DMS153 treated with DMSO at 0.1 percent for 48 hours (cell line): ENCODE measurements at regions not wholly inside any gene's neighbourhood (a gene's known extent, or its start where the extent isn't known, plus 50 kb on each side); places are given as distances from the start of the nearest gene placed in this dataset.
"Not testable (repeated sequence)": the region's sequence is repeated elsewhere in the genome, so short reads cannot be mapped to it uniquely, and the experiment has no call there.

Experiments
- DNase-seq: peaks from one replicate; lab custom pipeline; 2025; ENCODE audit not compliant: unreplicated experiment; lab: John Stamatoyannopoulos, UW

DNA sequence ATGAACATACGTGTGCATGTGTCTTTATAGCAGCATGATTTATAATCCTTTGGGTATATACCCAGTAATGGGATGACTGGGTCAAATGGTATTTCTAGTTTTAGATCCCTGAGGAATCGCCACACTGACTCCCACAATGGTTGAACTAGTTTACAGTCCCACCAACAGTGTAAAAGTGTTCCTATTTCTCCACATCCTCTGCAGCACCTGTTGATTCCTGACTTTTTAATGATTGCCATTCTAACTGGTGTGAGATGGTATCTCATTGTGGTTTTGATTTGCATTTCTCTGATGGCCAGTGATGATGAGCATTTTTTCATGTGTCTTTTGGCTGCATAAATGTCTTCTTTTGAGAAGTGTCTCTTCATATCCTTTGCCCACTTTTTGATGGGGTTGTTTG, 493.0 kb upstream of the PIK3R1 start:
- not testable (repeated sequence) for DNase-seq

DNA sequence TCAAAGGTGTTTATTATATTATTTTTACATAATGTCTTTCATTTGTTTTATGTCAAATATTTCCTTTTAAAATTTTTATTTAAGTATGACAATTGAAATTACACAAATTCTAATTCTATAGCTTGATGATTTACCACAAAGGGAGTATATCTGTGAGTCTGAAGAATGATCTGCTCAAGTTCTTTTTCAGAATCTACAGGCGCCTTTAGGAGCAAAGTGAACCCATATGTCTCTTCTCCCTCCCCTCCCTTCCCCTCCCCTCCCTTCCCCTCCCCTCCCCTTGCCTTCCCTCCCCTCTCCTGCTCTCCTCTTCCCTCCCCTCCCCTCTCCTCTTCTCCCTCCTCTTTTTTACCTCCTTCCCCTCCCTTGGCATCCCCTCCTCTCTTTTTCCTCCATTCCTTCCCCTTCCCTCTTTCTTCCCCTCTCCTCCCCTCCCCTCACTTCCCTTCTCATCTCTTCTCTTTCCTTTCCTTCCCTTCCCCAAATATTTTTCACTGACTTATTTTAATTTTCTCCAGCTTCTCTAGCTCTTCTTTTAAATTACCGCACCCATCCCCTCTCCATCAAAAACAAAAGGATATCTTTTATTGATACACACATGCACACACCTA, 495.3 kb upstream of the PIK3R1 start:
- no peak for DNase-seq

DNA sequence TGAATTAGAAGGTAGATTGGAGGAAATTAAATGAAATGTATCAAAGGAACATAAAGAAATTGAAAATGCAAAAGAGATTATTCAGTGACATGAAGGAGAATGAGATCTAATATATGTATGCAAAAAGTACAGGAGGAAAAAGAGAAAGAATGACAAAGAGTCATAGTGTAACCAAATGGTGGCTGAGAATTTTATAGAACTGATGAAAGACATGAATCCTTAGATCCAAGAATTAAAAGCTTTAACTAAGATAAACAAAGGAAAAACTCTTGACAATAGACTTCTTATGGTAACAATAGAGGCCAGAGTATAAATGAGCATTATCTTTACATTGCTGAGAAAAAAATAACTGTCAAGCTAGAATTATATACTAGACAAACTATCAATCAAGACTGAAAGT, 505.4 kb upstream of the CD180 start:
- DNase-seq, result no peak

DNA sequence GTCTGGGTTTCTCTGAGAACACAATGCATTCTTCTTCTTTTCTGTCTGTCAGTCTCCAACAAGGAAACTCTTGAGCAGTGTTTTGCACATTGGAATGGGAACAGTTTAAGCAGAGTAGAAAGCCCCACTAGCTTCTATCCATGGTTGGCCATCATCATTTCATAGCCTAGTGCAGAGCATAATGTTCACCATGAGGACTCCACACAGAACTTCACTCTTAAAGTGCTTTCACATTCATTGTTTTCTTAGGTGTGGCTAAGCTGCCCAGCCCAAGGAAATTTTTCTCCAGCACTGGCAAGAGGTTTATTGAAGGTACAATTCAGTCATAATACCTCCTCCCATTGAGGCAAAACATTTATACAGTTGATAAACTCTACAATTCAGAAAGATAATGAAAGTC, 503.0 kb upstream of the CD180 start:
- DNase-seq, result no peak

DNA sequence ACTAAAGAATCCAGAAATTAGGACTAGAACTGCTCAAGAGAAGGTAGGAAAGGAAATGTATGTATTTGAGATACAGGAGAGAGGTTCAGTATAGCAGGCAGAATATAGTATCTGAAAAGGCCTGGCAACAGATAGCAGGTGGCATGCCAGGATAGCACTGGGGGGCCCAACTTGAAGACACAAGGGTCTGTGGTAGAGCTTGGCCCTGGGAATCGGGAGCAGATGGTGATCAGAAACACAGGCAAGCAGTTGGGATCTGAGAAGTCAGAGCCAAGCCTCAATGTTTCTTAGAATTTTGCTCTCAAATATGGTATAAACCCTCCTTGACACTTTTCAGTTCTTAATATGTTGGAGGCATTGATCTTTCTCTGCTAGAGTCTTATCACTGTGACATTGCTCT, 499.8 kb upstream of the CD180 start:
- DNase-seq, result no peak

DNA sequence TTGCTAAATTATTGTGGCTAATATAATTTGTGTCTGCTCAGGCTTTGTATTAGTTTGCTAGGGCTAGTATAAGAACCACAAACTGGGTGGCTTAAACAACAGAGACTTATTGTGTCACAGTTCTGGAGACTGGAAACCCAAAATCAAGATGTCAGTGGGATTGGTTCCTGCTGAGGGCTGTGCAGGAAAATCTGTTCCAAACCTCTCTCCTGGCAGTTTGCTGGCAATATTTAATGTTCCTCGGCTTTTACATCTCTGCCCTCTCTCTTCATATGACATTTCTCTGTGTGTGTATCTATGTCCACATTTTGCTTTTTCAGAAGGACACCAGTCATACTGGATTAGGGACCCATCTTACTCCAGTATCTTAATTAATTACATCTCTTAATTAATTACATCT, 498.8 kb upstream of the CD180 start:
- no peak for DNase-seq

DNA sequence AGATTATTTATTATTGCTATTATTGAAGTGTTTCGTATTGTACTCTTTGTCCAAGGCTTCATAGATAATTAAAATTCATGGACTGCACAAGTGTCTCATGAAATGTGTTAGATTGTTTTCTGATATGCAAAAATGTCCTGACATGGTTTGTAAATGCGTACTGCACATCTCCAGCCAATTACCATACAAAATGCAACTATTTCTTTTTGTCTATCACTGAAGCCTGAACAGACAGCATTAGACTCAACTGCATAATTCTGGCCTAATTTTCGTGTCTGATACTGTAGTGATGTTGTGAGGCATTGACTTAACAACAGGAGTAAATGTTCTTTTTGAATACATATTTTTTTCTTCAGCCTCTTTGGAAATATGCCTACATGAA, 498.2 kb upstream of the CD180 start:
- no peak for DNase-seq

DNA sequence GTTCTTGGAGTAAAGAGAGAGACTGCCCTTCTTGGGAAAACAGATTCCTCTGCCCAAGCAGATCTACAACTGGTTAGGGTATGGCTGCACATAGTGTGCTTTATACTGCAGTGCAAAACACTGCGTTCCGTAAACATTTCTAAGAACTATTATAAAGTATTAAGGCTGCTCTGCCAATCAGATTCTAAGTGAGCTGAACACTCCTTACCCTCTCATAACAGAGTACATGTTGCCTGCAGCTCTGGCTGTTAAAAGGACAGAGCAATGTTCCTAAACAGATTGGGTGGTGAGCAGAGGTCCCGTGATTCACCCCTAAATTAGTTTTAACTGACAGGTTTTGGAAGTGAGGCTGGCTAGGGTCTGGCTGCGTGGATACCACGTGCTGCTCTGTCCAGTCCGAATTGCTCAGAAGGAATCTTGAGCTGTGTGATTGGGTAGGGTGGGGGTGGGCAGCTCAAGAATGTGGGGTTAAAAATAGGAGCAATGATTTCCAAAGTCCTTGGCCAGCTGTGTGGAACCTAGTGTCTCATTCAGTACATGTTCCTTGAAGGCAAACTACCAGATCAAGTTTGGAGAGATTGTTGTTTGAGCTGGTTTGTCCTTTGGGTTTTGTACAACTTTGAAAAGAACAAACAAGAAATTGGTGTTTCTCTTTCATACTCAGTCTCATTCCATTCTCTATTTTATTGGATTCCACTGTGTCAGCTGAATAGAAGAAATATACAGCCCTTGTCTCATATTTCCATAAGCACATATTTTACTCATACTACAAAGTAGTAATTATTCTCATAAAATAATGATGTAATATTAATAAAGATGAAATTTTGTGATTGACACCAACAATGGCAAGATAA, 497.6 kb upstream of the CD180 start:
- no peak for DNase-seq

DNA sequence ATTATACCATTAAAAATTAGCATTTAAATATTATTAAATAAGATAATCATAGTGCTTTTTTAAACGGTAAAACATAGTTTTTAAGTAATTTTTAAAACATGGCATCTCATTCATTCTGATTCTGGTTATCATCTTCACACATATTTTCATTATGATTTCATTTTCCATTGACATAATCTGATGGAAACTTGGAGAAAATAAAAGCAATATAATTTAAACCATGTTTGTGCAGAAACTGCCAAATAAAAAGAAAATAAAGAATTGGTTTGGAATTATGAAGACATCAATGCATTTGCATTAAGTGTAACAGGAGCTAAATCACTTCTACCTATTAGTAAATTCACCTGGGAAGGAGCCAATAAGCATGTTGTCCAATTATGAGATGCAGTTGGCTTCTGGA, 490.1 kb upstream of the CD180 start:
- no peak for DNase-seq

DNA sequence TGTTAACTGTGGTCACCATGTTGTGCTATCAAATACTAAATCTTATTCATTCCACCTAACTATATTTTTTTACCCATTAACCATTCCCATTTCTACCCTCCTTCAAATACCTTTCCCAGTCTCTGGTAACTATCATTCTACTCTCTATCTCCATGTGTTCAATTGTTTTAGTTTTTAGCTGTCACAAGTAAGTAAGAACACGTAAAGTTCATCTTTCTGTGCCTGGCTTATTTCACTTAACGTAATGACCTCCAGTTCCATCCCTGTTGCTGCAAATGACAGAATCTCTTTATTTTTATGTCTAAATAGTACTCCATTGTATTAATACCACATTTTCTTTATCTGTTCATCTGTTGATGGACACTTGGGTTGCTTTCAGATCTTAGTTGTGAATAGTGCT, 485.1 kb upstream of the CD180 start:
- DNase-seq, result no peak

DNA sequence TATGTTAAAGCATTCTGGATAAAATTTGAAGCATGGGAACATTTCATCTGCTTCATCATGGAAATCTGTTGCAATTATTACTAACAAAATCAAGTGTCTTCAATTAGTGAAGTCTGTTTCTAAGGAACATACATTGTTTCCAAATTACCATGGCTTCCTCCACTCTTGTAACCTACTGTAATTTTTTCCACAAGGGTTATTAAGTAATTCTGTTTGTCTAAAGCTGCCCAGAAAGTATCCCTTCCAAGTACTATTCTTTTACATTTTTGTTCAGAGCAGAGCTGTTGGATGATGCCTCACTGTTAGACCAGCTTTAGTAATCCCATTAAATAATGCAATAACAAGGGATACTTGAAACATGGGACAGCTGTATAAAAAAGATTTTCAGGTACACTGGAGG, 483.5 kb upstream of the CD180 start:
- no peak for DNase-seq

DNA sequence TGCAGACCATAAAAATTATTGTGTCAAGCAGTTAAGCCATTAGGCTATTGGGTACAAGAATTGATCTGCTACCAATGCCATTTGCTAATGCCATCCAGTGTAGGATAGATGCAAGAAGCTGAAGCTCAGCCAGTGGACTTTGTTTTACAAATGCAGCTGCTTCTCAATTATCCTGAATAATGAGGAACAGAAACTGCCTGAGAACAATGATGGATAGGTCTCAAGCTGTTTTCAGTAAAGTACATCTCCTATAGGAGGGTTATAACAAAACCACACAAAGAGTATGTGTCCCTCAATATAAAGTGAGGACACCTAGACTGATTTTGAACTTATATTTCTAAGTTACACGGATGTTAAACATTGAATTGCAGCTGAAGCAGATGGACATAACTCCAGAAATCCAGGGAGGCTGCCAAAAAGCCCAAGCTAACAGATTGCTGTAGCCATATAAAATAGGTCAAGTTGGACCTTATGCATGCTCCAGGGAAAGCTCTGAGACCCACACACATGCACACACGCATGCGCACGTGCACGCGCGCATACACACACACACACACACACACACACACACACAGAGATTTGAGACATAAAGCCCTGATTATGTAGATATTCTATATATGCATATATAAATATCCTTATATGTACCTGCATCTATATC, 482.7 kb upstream of the CD180 start:
- DNase-seq, result no peak

DNA sequence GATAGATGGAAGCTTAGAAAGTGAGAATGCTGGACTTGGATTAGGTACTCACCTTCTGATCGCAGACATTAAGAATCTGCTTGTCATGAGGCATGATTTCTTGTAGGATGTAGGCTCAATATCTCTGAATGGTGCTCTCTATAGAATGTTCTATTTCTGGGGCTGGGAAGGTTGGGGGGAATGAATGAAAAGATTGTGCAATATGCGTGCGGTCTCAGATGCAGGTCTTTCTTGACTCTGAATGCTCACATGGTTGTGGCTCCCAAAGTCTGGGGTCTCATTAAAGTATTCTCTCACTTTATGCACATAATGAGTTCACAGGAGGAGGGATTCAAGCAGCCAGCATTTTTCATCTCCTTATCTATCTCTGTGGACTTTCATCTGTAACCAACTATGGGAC, 482.0 kb upstream of the CD180 start:
- no peak for DNase-seq

DNA sequence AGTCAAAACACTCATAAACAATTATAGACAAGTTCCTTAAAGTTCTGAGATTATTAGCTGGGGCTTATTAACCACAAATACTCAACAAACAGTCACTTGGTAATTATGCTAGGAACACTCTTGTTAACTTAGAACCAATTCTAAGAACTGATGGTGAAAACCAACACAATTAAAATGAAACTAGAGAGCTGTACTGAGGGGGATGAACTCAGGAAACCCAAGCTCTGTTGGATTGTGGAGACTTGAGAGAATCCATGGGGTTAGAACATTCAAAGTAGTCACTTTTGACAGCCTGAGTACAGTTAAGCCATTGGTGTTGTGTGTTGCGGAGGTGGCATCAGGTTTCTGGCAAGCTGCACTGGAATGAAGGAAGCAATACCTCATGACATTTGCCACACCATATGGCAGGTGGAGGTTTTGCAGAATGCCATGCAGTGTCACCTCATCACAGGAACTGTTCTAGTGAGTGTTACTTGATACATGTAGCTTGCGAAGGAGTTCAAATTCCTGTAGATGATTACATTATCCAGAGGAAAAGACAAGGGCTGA, 480.9 kb upstream of the CD180 start:
- DNase-seq, result no peak

DNA sequence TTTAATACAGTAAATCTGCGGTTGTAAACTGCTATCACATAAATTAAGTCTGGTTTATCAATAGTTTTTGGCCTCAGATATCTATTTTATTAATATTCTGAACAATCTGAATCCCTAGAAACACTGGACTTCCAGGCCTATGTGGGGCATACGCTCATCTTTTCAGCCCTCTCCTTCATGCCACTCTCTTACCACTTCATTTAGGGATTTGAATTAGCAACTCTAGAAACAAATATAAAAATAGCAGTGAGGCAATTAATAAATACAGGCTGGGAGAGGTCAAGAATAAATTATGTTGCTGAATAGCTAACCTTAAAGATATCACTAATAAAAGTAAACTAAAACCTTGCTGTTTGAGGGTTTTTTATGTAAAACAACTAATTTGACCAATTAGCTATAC, 480.3 kb upstream of the CD180 start:
- DNase-seq, result no peak

DNA sequence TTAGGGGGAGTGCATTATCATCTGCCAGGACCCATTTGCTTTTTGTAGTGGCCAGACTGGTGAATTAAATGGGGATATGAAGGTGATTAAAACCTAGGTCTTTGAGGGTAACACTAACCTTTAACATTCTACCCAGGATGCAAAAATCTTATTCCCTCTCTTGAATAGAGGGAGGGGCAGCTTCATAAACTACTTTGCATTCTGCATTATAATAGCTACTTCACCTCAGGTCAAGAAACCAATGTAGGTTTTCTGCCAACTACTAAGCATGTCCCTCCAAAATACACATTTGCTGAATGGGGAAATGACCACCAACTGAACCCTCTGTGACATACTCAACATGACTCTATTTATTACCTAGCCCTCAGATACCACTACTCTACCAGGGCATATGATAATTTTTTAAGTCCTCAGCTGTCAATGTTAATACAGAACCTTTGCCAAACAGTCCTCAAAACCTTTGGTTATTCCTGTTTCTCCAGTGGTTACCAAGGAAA, 477.6 kb upstream of the CD180 start:
- no peak for DNase-seq

DNA sequence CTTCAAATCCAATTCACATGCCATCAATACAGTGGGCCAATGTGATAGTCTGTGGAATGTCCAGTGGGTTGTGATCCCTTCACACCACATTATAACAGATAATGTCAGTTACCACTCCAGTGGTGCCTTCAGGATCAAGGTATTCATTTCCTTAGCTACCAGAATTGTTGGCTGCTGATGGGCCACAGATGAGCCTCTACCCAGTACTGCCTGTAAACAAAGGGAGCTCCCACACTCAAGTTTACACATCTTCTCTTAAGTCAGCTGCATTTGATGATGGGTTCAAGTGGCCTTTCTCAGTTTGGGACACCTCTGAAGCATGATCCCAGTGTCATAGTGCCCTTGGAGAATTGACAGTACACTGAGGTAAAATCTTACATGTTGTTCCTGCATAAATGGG, 477.0 kb upstream of the CD180 start:
- DNase-seq, result no peak

DNA sequence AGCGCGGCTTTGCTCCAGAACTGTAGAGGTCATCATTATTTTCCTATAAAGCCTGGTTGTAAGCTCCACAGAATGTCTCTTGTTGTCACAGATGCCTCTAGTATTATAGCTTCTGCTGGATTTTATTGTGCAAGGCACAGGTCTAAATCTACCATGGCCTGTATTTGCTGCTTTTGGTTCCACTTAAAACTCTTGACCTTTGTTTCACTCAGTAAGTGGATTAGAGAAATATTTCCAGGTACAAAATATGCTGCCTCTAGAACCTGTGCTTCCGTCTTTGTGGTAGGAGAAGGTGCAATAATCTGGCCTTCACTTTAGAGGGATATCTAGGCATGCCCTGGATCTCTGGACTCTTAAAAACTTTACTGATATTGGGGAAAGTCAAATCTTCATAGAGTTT, 476.6 kb upstream of the CD180 start:
- no peak for DNase-seq

DNA sequence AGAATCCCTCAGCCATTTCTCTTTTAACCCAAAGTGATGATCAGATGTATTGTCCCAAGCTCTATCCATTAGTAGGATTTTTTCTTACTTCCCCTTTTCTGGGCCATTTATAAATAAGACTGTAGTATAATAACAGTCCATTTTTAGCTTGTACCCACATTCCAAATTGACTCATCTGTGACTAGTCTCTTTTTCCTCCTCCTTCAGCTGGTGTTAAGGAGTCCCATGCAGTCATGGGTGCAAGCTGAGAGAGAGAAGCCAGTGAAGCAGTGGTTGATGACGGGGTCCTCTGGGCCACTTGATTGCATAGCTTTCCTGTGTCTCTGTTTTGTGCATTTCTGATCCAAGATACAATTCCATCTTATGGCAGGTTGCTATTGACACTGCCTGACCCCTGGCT, 476.0 kb upstream of the CD180 start:
- DNase-seq, result no peak

DNA sequence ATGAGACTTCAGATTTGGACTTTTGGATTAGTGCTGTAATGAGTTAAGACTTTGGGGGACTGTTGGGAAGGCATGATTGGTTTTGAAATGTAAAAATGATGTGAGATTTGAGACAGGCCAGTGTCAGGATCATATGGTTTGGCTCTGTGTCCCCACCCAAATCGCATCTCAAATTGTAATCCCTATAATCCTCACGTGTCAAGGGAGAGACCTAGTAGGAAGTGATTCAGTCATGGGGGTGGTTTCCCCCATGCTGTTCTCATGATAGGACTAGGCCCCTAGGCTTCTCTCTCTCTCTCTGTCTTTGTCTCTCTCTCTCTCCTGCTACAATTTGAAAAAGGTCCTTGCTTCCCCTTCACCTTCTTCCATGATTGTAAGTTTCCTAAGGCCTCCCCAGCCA, 473.3 kb upstream of the CD180 start:
- DNase-seq, result no peak

DNA sequence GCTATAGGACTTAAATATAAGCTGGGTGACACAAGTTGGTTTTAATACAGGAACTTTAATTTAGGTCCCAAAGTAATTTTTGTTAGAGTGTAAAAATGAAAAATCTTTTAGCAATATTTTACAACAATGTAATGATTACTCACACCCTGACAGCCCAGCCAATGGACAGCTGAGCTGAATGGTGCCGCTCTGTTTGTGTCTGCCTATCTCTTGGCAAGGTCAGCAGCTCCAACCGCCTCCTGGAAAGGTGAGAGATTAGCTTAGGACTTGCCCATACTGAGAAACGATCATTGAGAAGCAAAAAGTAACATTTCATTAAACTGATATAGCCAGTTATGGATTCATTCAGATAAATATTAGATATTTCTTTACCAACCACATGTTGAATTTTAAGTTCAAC, 463.6 kb upstream of the CD180 start:
- no peak for DNase-seq

DNA sequence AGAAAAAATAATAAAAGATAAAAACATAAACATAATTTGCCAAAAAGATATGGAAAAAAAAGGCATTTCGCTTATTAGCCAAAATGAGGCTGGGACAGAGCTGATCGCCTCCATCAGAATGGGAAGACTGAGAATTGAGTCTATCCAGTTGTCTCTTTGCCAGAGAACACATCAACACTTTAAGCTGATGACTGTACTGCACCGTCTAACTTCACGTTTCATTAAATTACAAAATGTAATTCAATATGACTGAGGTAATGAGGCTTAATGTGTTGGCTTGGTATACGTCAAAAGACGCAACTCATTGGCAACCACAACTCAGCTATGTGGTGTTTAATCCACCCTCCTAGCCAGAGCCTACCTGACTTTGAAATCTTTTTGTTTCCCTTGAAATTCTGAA, 462.7 kb upstream of the CD180 start:
- no peak for DNase-seq
